ENCODE measurements at regions not wholly inside any gene's neighbourhood (a gene's known extent, or its start where the extent isn't known, plus 50 kb on each side); places are given as distances from the start of the nearest gene placed in this dataset.
"Not testable (repeated sequence)": the region's sequence is repeated elsewhere in the genome, so short reads cannot be mapped to it uniquely, and the experiment has no call there.

GRCh38 chr7:69499-70123, 122.8 kb upstream of the FAM20C start:
- TF ChIP-seq CTCF (IDR thresholded peaks at IDR 0.05; ENCODE audit: poor library complexity); EZH2 (IDR thresholded peaks at IDR 0.05; ENCODE audit: borderline replicate concordance): not testable (repeated sequence)

Data from hepatocyte (in vitro differentiated cells).